ELF-1 (cell line): ENCODE measurements at regions not wholly inside any gene's neighbourhood (a gene's known extent, or its start where the extent isn't known, plus 50 kb on each side); places are given as distances from the start of the nearest gene placed in this dataset.
"Not testable (repeated sequence)": the region's sequence is repeated elsewhere in the genome, so short reads cannot be mapped to it uniquely, and the experiment has no call there.

Experiments
- DNase-seq: peaks from one replicate; pipeline ENCODE4 v3.0.0-alpha.2; 2016; ENCODE audit warnings: low read depth, low spot score

DNA sequence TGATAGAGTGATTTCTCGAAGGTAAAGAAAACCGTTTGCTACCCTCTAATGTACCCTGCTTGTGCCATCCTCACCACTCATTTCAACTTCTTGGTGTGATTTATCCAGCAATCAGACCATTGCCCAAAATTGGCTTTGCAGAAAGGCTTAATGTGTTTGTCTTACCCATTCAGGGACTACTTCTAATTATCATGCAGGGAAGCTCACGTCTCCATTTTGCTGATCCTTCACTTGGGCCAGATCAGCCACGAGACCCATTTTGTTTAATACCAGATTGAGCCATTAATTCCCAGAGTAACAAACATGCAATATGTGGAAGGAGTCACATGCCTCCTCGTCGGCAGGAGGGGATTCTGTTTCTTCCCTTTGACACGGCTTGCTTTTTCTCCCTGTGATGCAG is 51.1 kb upstream of the CRY1 start:
- no peak for DNase-seq

GRCh38 chr12:107144990-107145389 is 51.6 kb upstream of the CRY1 start:
- DNase-seq = no peak

- no peak for DNase-seq
Observed at GRCh38 chr12:107145397-107145796, 52.0 kb upstream of the CRY1 start.

- no peak for DNase-seq
Observed at GRCh38 chr12:107148107-107148506, 54.8 kb upstream of the CRY1 start.

GRCh38 chr12:107152315-107152714 is 59.0 kb upstream of the CRY1 start:
- DNase-seq = no peak

DNA sequence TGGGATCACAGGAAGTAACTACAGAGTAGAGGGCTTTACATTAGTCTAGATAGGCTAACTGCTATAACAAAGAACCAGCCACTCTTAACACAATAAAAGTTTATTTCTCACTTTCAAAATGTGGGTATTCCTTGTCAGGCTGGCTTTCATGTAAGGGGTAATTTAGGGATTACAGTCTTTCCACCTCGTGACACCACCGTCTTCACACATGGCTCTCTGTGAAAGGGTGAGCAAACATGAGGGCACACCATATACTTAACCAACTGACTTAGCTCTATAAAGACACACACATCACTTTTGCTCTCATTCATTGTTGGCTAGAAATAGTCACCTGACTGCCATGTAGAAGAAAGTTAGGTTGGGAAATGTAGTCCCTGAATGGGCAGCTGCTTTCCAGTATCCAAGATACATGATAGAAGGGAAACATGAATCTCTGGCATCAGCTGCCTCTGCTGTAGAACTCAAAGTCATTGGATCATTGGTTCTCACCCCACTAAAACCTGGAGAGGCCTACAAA is 66.1 kb upstream of the CRY1 start:
- no peak for DNase-seq

GRCh38 chr12:107163413-107163812 is 70.1 kb upstream of the CRY1 start:
- DNase-seq = no peak

DNA sequence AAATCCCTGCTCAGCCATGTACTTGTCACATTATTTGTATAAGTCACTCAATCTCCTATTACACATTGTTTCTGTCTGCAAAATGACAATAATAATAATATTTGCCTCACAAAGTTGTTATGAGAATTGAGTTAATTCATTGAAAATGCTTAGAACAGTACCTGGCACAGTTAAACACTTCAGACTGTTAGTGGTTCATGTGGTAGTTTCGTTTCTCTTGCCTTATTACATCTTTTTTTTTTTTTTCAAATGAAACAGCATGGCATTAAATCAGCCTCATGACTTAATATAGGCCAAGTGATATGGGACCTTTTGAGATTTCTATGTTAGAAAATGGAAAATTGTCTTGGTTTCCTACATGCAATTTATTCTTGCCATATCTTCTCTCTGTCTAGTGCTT is 71.0 kb upstream of the CRY1 start:
- no peak for DNase-seq

DNA sequence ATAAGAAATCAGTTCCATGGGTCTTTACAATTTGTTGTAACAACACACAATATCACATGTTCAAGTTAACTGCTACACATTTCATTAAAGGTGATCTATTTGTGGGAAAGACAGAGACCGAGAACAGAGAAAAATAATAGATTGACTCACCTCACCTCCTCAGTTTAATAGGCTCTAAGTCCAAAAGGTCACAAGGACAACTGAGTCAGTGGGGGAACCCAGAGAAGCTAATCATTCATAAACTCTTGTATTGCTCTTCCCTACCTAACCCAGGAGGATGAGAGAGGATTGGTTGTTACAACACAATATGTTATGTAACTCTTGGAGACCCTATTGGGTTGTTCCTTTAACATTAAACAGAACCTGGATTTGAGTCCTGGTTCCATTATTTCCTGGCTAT is 72.2 kb upstream of the CRY1 start:
- DNase-seq = no peak

GRCh38 chr12:107167756-107168155 is 74.4 kb upstream of the CRY1 start:
- no peak for DNase-seq

- peak; percentile 4 for DNase-seq
Observed at GRCh38 chr12:107169200-107169599, 75.9 kb upstream of the CRY1 start.

- DNase-seq = no peak
Observed at GRCh38 chr12:107178776-107179175, 85.4 kb upstream of the CRY1 start.

- DNase-seq = no peak
Observed at GRCh38 chr12:107179871-107180270, 86.5 kb upstream of the CRY1 start.

GRCh38 chr12:107180272-107180671 is 86.9 kb upstream of the CRY1 start:
- DNase-seq = no peak

DNA sequence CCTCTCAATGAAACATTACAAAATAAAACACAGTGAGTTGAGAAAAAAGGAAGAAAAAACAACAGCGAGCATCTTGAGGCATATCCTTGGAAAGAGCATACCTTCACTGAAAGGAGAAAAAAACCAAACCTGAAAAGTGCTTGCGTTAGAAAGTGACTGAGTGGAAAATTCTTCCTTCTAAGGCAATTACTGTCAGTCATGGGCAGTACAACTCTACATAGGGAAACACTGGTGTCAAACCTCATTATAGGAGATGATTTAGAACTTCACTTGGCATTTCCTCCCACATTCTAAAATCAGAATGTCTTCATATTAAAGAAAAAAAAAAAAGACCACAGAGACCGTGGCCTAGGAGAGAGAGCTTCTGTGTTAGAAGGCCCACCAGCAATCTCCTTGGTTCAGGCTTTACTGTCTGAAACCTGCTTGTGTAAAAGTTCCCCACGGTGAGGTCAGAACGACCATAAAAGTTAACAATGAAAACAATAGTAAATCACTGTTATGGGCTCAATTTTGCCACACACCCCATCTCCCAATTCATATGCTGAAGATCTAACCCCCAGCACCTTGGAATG is 91.1 kb upstream of the CRY1 start:
- no peak for DNase-seq

DNA sequence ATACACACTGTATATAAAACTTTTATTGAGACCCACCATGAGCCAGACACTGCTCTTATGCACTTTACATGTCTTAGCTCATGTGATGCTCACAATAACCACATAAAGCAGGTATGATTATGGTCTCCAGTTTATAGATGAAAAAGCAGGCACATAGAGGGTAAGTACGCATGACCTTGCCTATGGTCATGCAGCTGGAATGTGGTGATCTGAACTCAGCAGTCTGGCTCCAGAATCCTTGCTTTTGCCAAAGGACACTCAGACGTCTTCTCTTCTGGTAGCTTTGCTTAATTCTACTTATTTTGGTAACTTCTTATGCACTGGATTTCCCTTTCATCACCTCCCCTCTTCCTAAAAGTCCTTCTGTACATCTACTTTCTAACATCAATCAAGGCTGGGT is 103.3 kb upstream of the CRY1 start:
- no peak for DNase-seq

DNA sequence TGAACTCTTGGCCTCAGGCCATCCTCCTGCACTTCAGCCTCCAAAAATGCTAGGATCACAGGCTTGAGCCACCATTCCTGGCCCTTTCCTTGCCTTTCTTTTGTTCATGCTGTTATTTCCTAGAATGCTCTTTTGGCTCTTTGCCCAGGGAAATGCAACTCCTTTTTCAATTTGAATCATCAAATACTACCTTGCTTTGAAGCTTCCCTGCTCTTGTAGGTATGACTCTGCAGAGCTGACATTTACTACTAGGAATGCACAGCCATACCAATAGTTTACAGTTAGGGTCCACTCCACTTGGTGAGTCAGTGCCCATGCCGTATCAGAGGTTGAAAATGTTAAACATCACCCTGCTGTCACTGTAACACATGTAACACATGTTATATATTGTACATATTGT is 107.0 kb upstream of the CRY1 start:
- no peak for DNase-seq

- DNase-seq = no peak
Observed at GRCh38 chr12:107207931-107208525, 114.7 kb upstream of the CRY1 start.

- DNase-seq = not testable (repeated sequence)
Observed at GRCh38 chr12:107209700-107210099, 116.4 kb upstream of the CRY1 start.

DNA sequence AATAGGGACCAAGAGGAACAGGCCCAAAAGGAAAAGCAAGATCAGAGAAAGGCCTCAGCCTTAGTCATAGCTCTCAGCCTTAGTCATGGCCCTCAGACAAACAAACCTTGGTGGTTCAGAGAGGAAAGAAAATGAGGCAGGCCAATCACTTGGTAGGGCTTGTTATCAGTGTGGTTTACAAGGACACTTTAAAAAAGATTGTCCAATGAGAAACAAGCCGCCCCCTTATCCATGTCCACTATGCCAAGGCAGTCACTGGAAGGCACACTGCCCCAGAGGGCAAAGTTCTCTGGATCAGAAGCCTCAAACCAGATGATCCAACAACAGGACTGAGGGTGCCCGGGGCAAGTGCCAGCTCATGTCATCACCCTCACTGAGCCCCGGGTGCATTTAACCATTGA is 121.0 kb upstream of the CRY1 start:
- DNase-seq = not testable (repeated sequence)

GRCh38 chr12:107216411-107216810 is 123.1 kb upstream of the CRY1 start:
- peak; percentile 8 for DNase-seq

DNA sequence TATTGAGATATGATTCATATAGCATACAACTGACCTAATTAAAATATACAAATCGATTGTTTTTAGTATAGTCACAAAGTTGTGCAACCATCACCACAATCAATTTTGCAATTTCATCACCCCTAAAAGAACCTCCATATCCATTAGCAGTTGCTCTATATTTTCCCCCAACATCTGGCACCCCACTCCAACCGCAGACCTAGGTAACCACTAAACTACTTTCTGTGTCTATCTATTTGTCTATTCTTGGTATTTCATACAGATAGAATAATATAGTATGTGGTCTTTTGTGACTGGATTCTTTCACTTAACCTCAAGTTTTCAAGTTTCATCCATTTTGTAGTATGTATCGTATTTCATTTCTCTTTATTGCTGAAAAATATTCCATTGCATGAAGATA is 126.0 kb upstream of the CRY1 start:
- DNase-seq = no peak

- DNase-seq = no peak
Observed at GRCh38 chr12:107221913-107222312, 128.6 kb upstream of the CRY1 start.

GRCh38 chr12:107223821-107224220 is 130.5 kb upstream of the CRY1 start:
- no peak for DNase-seq
